G401 (cell line): ENCODE measurements at regions not wholly inside any gene's neighbourhood (a gene's known extent, or its start where the extent isn't known, plus 50 kb on each side); places are given as distances from the start of the nearest gene placed in this dataset.
"Not testable (repeated sequence)": the region's sequence is repeated elsewhere in the genome, so short reads cannot be mapped to it uniquely, and the experiment has no call there.

Experiments
- DNase-seq: peaks from one replicate; pipeline ENCODE4 v3.0.0-alpha.2; 2015; ENCODE audit warnings: low spot score
- in situ Hi-C: cut with HindIII; loops from 2 replicates; pipeline ENCODE4 v1.10.0; 2016; ENCODE audit warnings: low sequenced_read_pairs, mixed read lengths

DNA sequence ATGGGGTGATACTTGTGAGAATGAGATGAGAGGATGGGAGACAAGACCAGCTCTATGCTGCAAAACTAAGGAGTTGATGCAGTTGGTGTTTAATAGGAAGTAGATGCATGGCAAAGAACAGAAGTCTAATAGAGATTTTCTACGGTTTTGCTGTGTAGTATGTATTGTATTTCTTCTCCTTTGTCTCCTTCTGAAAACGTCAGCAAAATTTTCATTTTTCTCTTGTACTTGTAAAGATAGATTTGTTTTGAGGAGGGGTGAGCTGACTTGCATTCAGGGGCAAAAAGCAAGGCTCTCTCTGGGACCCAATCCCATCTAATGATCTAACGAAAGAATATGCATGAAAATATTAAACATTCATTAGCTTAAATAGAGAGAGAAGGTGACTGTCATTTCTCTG lies 94.6 kb upstream of the NANOGP8 start:
- in situ Hi-C loops = no loop called here
- DNase-seq = no peak

DNA sequence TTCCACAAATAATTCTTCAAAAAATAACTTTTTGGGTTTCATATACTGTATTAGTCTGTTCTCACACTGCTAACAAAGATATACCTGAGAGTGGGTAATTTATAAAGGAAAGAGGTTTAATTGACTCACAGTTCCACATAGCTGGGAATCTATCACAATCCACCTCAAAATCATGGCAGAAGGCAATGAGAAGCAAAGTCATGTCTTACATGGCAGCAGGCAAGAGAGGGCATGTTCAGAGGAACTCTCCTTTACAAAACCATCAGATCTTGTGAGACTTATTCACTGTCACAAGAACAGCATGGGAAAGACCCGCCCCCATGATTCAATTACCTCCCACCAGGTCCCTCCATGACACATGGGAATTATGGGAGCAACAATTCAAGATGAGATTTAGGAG lies 93.1 kb upstream of the NANOGP8 start:
- DNase-seq, in situ Hi-C loops: not testable (repeated sequence)

DNA sequence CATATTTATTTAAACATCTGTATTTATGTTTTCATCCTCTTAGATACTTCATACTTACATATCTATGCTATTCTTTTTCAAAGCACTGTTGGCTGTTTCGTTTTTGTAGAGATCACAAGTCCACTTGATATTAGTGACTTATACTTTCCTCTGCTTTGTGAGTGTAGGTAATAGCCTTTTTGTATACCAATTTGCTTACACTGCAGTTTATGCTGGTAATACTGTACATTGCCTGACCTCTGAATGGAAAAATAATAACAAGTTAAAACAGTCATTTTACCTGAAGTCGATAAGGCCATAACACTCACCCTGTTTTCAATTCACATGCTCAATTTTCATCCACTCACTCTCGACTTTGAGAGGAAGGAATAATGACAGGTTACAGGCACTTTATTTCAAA lies 89.9 kb upstream of the NANOGP8 start:
- in situ Hi-C loops = no loop called here
- no peak for DNase-seq

DNA sequence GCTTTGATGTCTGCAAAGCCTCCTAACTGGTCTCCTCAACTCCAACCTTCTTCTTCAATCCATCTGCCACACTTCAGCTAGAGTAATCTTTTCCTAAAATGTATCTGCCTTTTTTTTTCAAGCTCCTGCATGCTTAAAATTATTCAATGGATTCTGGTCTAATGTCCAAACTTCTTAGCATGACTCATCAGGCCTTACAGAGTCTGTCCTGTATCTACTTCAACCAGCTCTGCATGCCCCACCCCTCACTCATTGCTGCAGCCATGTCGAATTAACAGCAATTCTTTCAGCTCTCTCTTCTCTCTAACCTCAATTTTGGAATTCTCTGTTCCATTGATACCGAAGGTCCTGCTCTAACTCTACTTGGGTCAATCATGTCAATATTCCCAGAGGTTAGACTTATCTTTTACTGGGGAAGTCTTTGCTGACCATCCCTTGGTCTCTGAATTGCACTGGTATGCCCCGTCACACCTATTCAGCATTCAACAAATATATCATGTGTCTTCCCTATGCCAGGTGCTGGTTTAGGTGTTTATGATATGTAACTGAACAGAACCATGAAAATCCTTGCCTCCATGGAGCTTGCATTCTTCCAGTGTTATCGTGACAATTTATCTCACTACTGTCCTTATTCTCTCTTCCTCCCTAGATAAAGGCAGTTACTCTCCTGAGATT lies 88.5 kb upstream of the NANOGP8 start:
- in situ Hi-C loops = no loop called here
- no peak for DNase-seq

- no peak for DNase-seq
- in situ Hi-C loops = no loop called here
Measured at GRCh38 chr15:35170207-35170606, 85.1 kb upstream of the NANOGP8 start.

GRCh38 chr15:35168464-35168863 lies 83.4 kb upstream of the NANOGP8 start:
- no peak for DNase-seq
- in situ Hi-C loops = no loop called here

DNA sequence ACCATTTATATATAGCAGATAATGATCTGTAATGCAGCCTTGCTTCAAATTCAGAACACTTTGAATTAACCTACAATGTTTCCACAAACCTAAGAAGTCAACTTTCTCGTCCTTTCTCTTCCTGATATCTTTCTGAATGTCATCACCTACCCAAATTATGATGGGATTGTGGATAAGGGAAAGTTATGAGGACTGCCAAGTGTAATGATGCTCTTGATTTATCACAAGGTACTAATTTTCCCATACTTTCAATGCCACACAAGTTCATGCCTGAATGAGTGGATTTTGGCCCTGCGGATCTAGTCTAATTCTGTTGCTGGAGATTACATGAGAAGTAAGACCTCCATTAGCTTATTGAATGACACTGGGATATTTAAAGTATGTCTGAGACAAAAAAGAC lies 82.6 kb upstream of the NANOGP8 start:
- peak; percentile 34 for DNase-seq
- in situ Hi-C loops = no loop called here

GRCh38 chr15:35166730-35167359 lies 81.8 kb upstream of the NANOGP8 start:
- in situ Hi-C loops = no loop called here
- no peak for DNase-seq

- in situ Hi-C loops = no loop called here
- no peak for DNase-seq
Measured at GRCh38 chr15:35161694-35162093, 76.6 kb upstream of the NANOGP8 start.

DNA sequence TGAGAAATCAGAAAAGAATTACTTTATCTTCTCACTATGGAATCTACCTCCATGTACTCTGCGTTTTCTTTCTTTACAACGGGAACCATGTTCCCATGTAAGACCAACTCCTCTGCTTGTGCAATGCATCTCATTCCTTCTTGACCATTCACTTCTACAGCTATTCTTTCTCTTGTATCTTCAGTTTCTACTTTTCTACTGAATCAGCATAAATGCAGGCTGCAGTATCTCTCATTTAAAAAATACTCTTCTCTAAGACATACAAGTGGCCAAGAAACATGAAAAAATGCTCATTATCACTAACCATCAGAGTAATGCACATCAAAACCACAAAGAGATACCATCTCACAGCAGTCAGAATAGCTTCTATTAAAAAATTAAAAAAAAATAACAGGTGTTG lies 74.1 kb upstream of the NANOGP8 start:
- in situ Hi-C loops = no loop called here
- DNase-seq = no peak

GRCh38 chr15:35151782-35152181 lies 66.7 kb upstream of the NANOGP8 start:
- no peak for DNase-seq
- in situ Hi-C loops = no loop called here

GRCh38 chr15:35151381-35151780 lies 66.3 kb upstream of the NANOGP8 start:
- DNase-seq = no peak
- in situ Hi-C loops = no loop called here

- no peak for DNase-seq
- in situ Hi-C loops = no loop called here
Measured at GRCh38 chr15:35150361-35150760, 65.3 kb upstream of the NANOGP8 start.

DNA sequence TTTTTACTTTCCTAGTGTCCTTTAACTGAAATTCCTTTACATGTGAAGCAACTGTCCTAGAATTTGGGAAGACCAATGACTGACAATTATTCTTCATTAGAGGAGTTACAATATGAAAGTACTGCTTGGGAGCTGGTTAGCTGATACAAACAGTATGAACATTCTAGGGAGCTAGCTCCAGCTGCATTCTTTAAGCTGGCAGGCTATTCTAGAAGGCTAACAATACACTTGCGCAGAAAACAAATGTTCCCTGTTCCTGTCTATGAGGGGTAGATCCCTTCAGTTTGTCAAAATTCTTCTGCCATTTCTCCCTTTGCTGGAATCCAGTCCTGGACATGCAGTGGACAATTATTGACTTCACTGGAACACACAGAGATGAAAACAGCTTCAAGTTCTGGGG lies 60.2 kb upstream of the NANOGP8 start:
- in situ Hi-C loops = no loop called here
- DNase-seq = no peak

- DNase-seq = peak; percentile 21
- in situ Hi-C loops = no loop called here
Measured at GRCh38 chr15:35142578-35142977, 57.5 kb upstream of the NANOGP8 start.

- peak; percentile 51 for DNase-seq
- in situ Hi-C loops = no loop called here
Measured at GRCh38 chr15:35141743-35142471, 56.8 kb upstream of the NANOGP8 start.

DNA sequence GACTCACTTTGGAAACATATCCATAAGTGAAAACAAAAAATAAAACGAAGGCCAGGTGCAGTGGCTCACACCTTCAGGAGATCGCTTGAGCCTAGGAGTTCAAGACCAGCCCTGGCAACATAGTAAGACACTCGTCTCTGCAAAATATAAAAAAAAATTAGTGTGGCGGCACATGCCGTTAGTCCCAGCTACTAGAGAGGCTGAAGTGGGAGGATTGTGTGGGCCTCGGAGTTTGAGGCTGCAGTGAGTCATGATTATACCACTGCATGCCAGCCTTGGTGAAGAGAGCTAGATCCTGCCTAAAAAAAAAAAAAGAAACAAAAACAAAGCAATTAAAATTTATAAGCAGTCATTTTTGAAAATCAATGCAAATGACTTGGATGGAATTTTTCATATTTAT lies 54.7 kb upstream of the NANOGP8 start:
- in situ Hi-C loops = no loop called here
- DNase-seq = no peak

GRCh38 chr15:35137190-35137574 lies 52.1 kb upstream of the NANOGP8 start:
- in situ Hi-C loops = no loop called here

DNA sequence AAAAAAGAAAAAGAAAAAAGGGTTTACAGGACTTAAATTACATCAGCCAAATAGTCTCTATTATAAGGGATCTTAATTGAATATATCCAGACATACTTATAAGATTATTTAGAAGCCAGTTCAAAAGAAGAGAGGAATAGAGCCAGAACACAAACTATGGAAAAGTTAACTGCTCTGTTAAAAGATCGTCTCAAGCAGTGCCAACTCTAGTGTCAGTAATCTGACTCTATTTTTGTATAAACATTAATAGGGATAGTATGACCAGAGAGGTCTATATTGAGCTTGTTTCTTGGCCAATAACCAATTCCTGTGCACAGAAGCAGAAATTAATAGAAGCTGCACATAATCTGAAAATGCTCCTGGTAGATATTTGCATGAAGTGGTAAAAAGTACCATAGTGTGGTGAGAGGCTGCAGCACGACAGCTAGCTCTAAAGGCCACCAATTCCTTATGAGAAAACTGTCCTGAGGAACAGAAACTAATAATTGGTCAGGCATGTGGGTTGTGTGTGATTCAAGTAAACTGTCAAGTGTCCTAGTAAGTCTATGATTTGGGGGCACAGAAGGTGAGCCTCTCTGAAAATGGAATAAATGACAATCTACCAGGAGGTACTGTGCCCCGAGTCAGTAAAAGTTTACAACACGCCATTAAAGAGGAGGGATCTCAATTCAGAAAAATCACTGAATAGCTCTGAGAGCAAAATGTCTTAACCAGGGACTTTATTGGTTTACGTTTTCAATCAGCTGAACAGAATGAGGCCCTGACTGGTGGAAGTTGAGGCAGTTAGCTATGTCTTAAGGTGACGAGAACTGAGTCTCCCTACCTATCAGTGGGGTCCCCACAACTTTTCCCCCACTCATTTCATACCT lies 51.5 kb upstream of the NANOGP8 start:
- DNase-seq = peak; percentile 13
- in situ Hi-C loops = no loop called here

More at GRCh38 chr15:35137190-35137574, 52.1 kb upstream of the NANOGP8 start:
- no peak for DNase-seq
